ENCODE measurements at regions not wholly inside any gene's neighbourhood (a gene's known extent, or its start where the extent isn't known, plus 50 kb on each side); places are given as distances from the start of the nearest gene placed in this dataset.

- H3K4me3 Mint-ChIP-seq = no peak overlapping the region
- no peaks in the 10 kb centered on the region for H3K36me3 Mint-ChIP-seq
- peaks cover 0 to 2% (median 0%) of the 10 kb centered on the region in 7 donors for H3K9me3 Mint-ChIP-seq
- H3K27ac Mint-ChIP-seq = peak overlapping the region in 1 of 6 donors; percentile 11
- DNase-seq (no peak), ATAC-seq (ENCODE audit: low read depth in 2 of 2) (no peak)
- H3K27me3 Mint-ChIP-seq = no peaks in the 10 kb centered on the region
- no peaks in the 10 kb centered on the region for H3K4me1 Mint-ChIP-seq
Measured at GRCh38 chr7:79968894-79969293, 165.7 kb upstream of the GNAI1 start.

GRCh38 chr7:79968077-79968648 is 166.5 kb upstream of the GNAI1 start:
- Mint-ChIP-seq H3K4me1 (no peaks in the 10 kb centered on the region), H3K9me3 (peaks cover 0 to 2% (median 0%) of the 10 kb centered on the region in 7 donors), H3K36me3 (no peaks in the 10 kb centered on the region), H3K4me3 (no peak overlapping the region), H3K27me3 (no peaks in the 10 kb centered on the region), H3K27ac (no peak overlapping the region)
- no peak for DNase-seq
- no peak for ATAC-seq (ENCODE audit: low read depth in 2 of 2)

- no peaks in the 10 kb centered on the region for H3K36me3 Mint-ChIP-seq
- no peaks in the 10 kb centered on the region for H3K4me1 Mint-ChIP-seq
- no peaks in the 10 kb centered on the region for H3K9me3 Mint-ChIP-seq
- no peaks in the 10 kb centered on the region for H3K27me3 Mint-ChIP-seq
- H3K4me3 Mint-ChIP-seq = no peak overlapping the region
- DNase-seq = no peak
- no peak overlapping the region for H3K27ac Mint-ChIP-seq
- no peak for ATAC-seq (ENCODE audit: low read depth in 2 of 2)
Measured at GRCh38 chr7:79965946-79966345, 168.7 kb upstream of the GNAI1 start.

- no peaks in the 10 kb centered on the region for H3K27me3 Mint-ChIP-seq
- H3K4me3 Mint-ChIP-seq = no peak overlapping the region
- no peaks in the 10 kb centered on the region for H3K4me1 Mint-ChIP-seq
- ATAC-seq (ENCODE audit: low read depth in 2 of 2) (no peak), DNase-seq (no peak)
- no peaks in the 10 kb centered on the region for H3K9me3 Mint-ChIP-seq
- H3K27ac Mint-ChIP-seq = no peak overlapping the region
- H3K36me3 Mint-ChIP-seq = no peaks in the 10 kb centered on the region
Measured at GRCh38 chr7:79964463-79964862, 170.2 kb upstream of the GNAI1 start.

DNA sequence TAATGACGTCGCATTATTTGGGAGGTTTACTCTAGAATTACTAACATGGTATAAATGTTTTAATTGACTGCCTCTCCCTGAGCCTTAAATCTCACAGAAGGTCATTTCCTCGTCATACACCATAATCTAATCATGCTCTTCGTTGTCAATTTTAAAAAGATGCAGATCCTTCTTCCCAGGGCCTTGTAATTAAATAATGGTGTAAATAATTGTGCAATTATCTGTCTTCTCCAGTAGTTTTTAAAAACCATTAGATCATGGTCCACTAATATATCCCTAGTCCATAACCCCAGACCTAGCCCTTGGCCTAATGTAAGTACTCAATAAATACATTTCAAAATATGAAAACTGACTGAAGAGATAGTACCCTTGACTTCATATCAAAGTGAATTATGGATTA is 181.5 kb upstream of the GNAI1 start:
- no peaks in the 10 kb centered on the region for H3K4me1 Mint-ChIP-seq
- H3K4me3 Mint-ChIP-seq = no peak overlapping the region
- H3K27me3 Mint-ChIP-seq = no peaks in the 10 kb centered on the region
- H3K9me3 Mint-ChIP-seq = no peaks in the 10 kb centered on the region
- H3K27ac Mint-ChIP-seq = no peak overlapping the region
- H3K36me3 Mint-ChIP-seq = no peaks in the 10 kb centered on the region
- DNase-seq (no peak), ATAC-seq (ENCODE audit: low read depth in 2 of 2) (no peak)

DNA sequence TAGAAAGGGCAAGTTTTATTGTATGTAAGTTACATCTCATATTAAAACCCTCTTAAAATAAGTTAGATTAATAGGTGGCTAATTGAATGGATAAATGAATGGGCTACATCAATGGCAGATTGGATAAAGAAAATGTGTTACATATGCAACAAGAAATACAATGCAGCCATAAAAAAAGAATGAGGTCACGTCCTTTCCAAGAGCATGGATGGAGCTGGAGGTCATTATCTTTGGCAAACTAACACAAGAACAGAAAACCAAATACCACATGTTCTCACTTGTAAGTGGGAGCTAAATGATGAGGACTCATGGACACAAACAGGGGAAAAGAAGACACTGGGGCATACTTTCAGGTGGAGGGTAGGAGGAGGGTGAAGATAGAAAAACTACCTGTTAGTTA is 182.2 kb upstream of the GNAI1 start:
- ATAC-seq (ENCODE audit: low read depth in 2 of 2) = no peak
- Mint-ChIP-seq H3K36me3 (no peaks in the 10 kb centered on the region), H3K27ac (no peak overlapping the region), H3K9me3 (peaks cover 0 to 3% (median 0%) of the 10 kb centered on the region in 7 donors), H3K27me3 (no peaks in the 10 kb centered on the region), H3K4me3 (no peak overlapping the region), H3K4me1 (no peaks in the 10 kb centered on the region)
- DNase-seq = no peak

GRCh38 chr7:79951415-79951814 is 183.2 kb upstream of the GNAI1 start:
- Mint-ChIP-seq H3K4me1 (no peaks in the 10 kb centered on the region), H3K27ac (no peak overlapping the region), H3K9me3 (peaks cover 0 to 6% (median 0%) of the 10 kb centered on the region in 7 donors), H3K36me3 (no peaks in the 10 kb centered on the region), H3K4me3 (no peak overlapping the region), H3K27me3 (no peaks in the 10 kb centered on the region)
- DNase-seq (no peak), ATAC-seq (ENCODE audit: low read depth in 2 of 2) (no peak)

GRCh38 chr7:79949778-79950177 is 184.9 kb upstream of the GNAI1 start:
- Mint-ChIP-seq H3K9me3 (peaks cover 0 to 6% (median 0%) of the 10 kb centered on the region in 7 donors), H3K27me3 (no peaks in the 10 kb centered on the region), H3K4me1 (no peaks in the 10 kb centered on the region), H3K36me3 (no peaks in the 10 kb centered on the region), H3K4me3 (no peak overlapping the region), H3K27ac (no peak overlapping the region)
- DNase-seq (no peak), ATAC-seq (ENCODE audit: low read depth in 2 of 2) (no peak)

- no peaks in the 10 kb centered on the region for H3K36me3 Mint-ChIP-seq
- H3K4me1 Mint-ChIP-seq = no peaks in the 10 kb centered on the region
- H3K27me3 Mint-ChIP-seq = no peaks in the 10 kb centered on the region
- H3K4me3 Mint-ChIP-seq = no peak overlapping the region
- no peak for DNase-seq
- H3K9me3 Mint-ChIP-seq = peaks cover 0 to 5% (median 1%) of the 10 kb centered on the region in 7 donors
- no peak for ATAC-seq (ENCODE audit: low read depth in 2 of 2)
- no peak overlapping the region for H3K27ac Mint-ChIP-seq
Measured at GRCh38 chr7:79936281-79936983, 198.2 kb upstream of the GNAI1 start.

- H3K4me1 Mint-ChIP-seq = no peaks in the 10 kb centered on the region
- H3K36me3 Mint-ChIP-seq = no peaks in the 10 kb centered on the region
- ATAC-seq (ENCODE audit: low read depth in 2 of 2) (no peak), DNase-seq (no peak)
- peaks cover 0 to 11% (median 1%) of the 10 kb centered on the region in 7 donors for H3K9me3 Mint-ChIP-seq
- H3K27ac Mint-ChIP-seq = no peak overlapping the region
- H3K27me3 Mint-ChIP-seq = no peaks in the 10 kb centered on the region
- H3K4me3 Mint-ChIP-seq = no peak overlapping the region
Measured at GRCh38 chr7:79934727-79935126, 199.9 kb upstream of the GNAI1 start.

DNA sequence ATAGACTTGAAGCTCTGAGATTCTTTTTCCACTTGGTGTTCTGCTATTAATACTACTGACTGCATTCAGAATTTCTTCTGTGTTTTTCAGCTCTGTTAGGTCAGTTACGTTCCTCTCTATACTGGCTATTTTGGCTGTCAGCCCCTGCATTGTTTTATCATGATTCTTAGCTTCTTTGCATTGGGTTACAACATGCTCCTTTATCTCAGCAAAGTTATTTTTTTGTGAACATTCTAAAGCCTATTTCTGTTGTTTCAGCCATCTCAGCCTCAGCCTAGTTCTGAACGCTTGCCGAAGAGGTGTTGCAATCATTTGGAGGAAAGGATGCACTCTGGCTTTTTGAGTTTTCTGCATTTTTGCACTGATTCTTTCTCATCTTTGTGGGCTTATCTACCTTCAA is 201.5 kb upstream of the GNAI1 start:
- H3K9me3 Mint-ChIP-seq = peaks cover 0 to 11% (median 2%) of the 10 kb centered on the region in 7 donors

GRCh38 chr7:79930604-79931003 is 204.0 kb upstream of the GNAI1 start:
- no peaks in the 10 kb centered on the region for H3K36me3 Mint-ChIP-seq
- no peaks in the 10 kb centered on the region for H3K27me3 Mint-ChIP-seq
- no peak for ATAC-seq (ENCODE audit: low read depth in 2 of 2)
- peaks cover 0 to 10% (median 2%) of the 10 kb centered on the region in 7 donors for H3K9me3 Mint-ChIP-seq
- no peak for DNase-seq
- H3K27ac Mint-ChIP-seq = no peak overlapping the region
- no peak overlapping the region for H3K4me3 Mint-ChIP-seq
- no peaks in the 10 kb centered on the region for H3K4me1 Mint-ChIP-seq

More for the DNA sequence above, 201.5 kb upstream of the GNAI1 start:
- ATAC-seq (ENCODE audit: low read depth in 2 of 2) (no peak), DNase-seq (no peak)
- Mint-ChIP-seq H3K36me3 (no peaks in the 10 kb centered on the region), H3K4me3 (no peak overlapping the region), H3K4me1 (no peaks in the 10 kb centered on the region), H3K27me3 (no peaks in the 10 kb centered on the region), H3K27ac (no peak overlapping the region)

GRCh38 chr7:79927116-79927515 is 207.5 kb upstream of the GNAI1 start:
- H3K4me1 Mint-ChIP-seq = no peaks in the 10 kb centered on the region
- no peak for DNase-seq
- no peaks in the 10 kb centered on the region for H3K27me3 Mint-ChIP-seq
- no peak overlapping the region for H3K4me3 Mint-ChIP-seq
- ATAC-seq (ENCODE audit: low read depth in 2 of 2) = no peak
- H3K27ac Mint-ChIP-seq = no peak overlapping the region
- peaks cover 0 to 19% (median 2%) of the 10 kb centered on the region in 7 donors for H3K9me3 Mint-ChIP-seq
- no peaks in the 10 kb centered on the region for H3K36me3 Mint-ChIP-seq

DNA sequence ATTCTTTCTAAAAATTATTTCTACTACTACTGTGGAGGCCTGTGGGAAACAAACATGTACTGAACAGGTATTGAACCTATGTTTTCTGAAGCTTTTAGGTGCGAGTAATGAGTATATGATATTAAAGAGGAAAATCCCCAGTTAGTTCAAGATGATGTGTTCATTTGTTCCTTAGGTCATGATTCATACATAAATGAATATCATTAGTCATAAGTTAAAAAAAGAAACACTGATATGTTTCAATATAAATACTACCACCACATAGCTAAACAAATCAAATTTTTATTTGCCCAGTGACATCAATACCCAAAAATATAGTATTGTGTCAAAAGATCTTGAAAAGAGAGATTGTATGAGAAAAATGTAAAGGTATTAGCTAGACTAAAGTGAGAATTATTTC is 210.7 kb upstream of the GNAI1 start:
- H3K27ac Mint-ChIP-seq = no peak overlapping the region
- DNase-seq (no peak), ATAC-seq (ENCODE audit: low read depth in 2 of 2) (no peak)
- H3K36me3 Mint-ChIP-seq = no peaks in the 10 kb centered on the region
- peaks cover 0 to 13% (median 2%) of the 10 kb centered on the region in 7 donors for H3K9me3 Mint-ChIP-seq
- H3K4me3 Mint-ChIP-seq = no peak overlapping the region
- no peaks in the 10 kb centered on the region for H3K4me1 Mint-ChIP-seq
- H3K27me3 Mint-ChIP-seq = no peaks in the 10 kb centered on the region

Measured in naive B cell (primary cell).